KMS-11 (cell line): ENCODE measurements at regions not wholly inside any gene's neighbourhood (a gene's known extent, or its start where the extent isn't known, plus 50 kb on each side); places are given as distances from the start of the nearest gene placed in this dataset.

Source experiments
- H2AFZ ChIP-seq: fragments of 200-600 bp; sonication (generic); 2 replicates; pipeline ENCODE4 v1.6.1; 2016; ENCODE audit warnings: antibody characterized with exemption, mixed run types, low read depth
- H3K27ac ChIP-seq: fragments of 200-600 bp; sonication (generic); 2 replicates; pipeline ENCODE4 v1.6.1; 2016; ENCODE audit warnings: mild to moderate bottlenecking, mixed run types
- H3K27me3 ChIP-seq: fragments of 200-600 bp; sonication (generic); 2 replicates; pipeline ENCODE4 v1.6.1; 2017; ENCODE audit warnings: mild to moderate bottlenecking, low read depth, mixed run types, moderate library complexity; ENCODE audit not compliant: insufficient read depth
- H3K36me3 ChIP-seq: fragments of 200-600 bp; sonication (generic); 2 replicates; pipeline ENCODE4 v1.6.1; 2017; ENCODE audit warnings: mild to moderate bottlenecking, mixed run types; ENCODE audit not compliant: insufficient read depth
- H3K4me1 ChIP-seq: fragments of 200-600 bp; sonication (generic); 2 replicates; pipeline ENCODE4 v1.6.1; 2016; ENCODE audit warnings: mild to moderate bottlenecking, low read depth, mixed run types; ENCODE audit not compliant: poor library complexity, severe bottlenecking
- H3K4me2 ChIP-seq: fragments of 200-600 bp; sonication (generic); 2 replicates; pipeline ENCODE4 v1.7.0; 2016; ENCODE audit warnings: mild to moderate bottlenecking, mixed run types
- H3K4me3 ChIP-seq: fragments of 200-600 bp; sonication (generic); IDR thresholded peaks from 2 replicates; pipeline ENCODE4 v1.6.1; 2017; ENCODE audit warnings: low read depth, low read length, mixed read lengths; ENCODE audit not compliant: insufficient read depth
- H3K79me2 ChIP-seq: fragments of 200-600 bp; sonication (generic); 2 replicates; pipeline ENCODE4 v1.6.1; 2016; ENCODE audit warnings: low read depth, mixed run types; ENCODE audit not compliant: insufficient read depth
- H3K9ac ChIP-seq: fragments of 200-600 bp; sonication (generic); 2 replicates; pipeline ENCODE4 v1.6.1; 2016; ENCODE audit warnings: mild to moderate bottlenecking, mixed run types
- H4K20me1 ChIP-seq: fragments of 200-600 bp; sonication (generic); 2 replicates; pipeline ENCODE4 v1.6.1; 2016; ENCODE audit warnings: mild to moderate bottlenecking, mixed run types; ENCODE audit not compliant: insufficient read depth
- CTCF ChIP-seq: fragments of 200-600 bp; sonication (generic); conservative IDR thresholded peaks from 2 replicates; pipeline ENCODE4 v1.6.1; 2017; ENCODE audit warnings: low read depth, mild to moderate bottlenecking, antibody characterized with exemption, low read length, moderate library complexity, mixed read lengths

- TF ChIP-seq CTCF, result no peak
- no peak overlapping the region for H3K4me3 ChIP-seq
- H3K9ac ChIP-seq, result no peak overlapping the region
- H3K79me2 ChIP-seq, result no peaks in the 10 kb centered on the region
- H3K27me3 ChIP-seq, result no peaks in the 10 kb centered on the region
- no peaks in the 10 kb centered on the region for H3K36me3 ChIP-seq
- no peaks in the 10 kb centered on the region for H4K20me1 ChIP-seq
- H3K4me1 ChIP-seq, result peaks cover 5% of the 10 kb centered on the region
- H3K27ac ChIP-seq, result no peak overlapping the region
- H2AFZ ChIP-seq, result no peak overlapping the region
- no peak overlapping the region for H3K4me2 ChIP-seq
Observed at GRCh38 chr4:187179086-187180058, 455.7 kb upstream of the FAT1 start.

DNA sequence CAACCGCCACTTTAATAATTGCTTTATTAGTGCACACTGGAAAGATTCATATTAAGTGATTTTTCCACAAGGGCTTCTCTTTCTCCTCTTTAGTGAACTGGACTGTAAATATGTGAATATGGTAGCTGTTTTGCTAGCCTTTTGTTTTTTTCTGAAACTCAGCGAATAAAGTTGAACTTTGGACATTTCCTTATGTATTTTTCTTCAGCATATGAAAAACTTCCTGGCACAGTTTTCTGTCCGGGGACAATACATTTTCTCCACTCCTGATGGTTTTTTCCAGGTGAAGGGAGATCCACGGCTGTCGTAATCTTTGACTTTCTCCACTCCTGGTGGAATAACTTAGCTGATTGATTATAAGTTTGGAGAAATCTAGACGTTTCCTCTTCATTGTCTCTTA, 457.4 kb upstream of the FAT1 start:
- no peaks in the 10 kb centered on the region for H3K27me3 ChIP-seq
- no peak overlapping the region for H3K9ac ChIP-seq
- H3K36me3 ChIP-seq, result no peaks in the 10 kb centered on the region
- no peaks in the 10 kb centered on the region for H4K20me1 ChIP-seq
- no peak overlapping the region for H3K27ac ChIP-seq
- no peaks in the 10 kb centered on the region for H3K79me2 ChIP-seq
- no peak overlapping the region for H3K4me3 ChIP-seq
- no peak overlapping the region for H2AFZ ChIP-seq
- peaks cover 13% of the 10 kb centered on the region for H3K4me1 ChIP-seq
- TF ChIP-seq CTCF, result no peak
- H3K4me2 ChIP-seq, result no peak overlapping the region

DNA sequence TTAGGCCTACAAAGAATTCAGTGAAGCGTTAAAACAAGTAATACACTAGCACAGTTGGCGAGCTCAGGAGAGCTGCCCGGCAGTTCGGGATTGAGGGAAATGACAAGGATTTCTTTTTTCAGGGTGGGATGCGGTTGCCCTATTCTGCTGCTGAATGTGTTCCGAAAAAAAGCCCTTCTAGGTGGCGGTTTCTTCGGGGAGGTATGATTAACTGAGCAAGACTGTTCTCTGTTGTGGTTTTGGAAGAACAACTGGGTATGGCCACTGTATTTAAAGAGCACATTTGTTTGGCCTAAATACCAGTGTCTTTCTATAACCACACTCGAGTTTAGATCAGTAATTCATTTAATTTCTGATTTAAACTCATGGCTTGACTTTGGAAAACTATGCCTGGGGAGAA, 459.7 kb upstream of the FAT1 start:
- Histone ChIP-seq H3K36me3 (no peaks in the 10 kb centered on the region), H3K4me2 (peak overlapping the region; percentile 39; the same call in 1 of the 2 replicates), H3K9ac (no peak overlapping the region), H2AFZ (no peak overlapping the region), H3K4me3 (no peak overlapping the region), H3K79me2 (no peaks in the 10 kb centered on the region), H3K4me1 (peaks cover 13% of the 10 kb centered on the region), H3K27ac (no peak overlapping the region; the same call in 1 of the 2 replicates), H3K27me3 (no peaks in the 10 kb centered on the region), H4K20me1 (no peaks in the 10 kb centered on the region)
- no peak for TF ChIP-seq CTCF

DNA sequence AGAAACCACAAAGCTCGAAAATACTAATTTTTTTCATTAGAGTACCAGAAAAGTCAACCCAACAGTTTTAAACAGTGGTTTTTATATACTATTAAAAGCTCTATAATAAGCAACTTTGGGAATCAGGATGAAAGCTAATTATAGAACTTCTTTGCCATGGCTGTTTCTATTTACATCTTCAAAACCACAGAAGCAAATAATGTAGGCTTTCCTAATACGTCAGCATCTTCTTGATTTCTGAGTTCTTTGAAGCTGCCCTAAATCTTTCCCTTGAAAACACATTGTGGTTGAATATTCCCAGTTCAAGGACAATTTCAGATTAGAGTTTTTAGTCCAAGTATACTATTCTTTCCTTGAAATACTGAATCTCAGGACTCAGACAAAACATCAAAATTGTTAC, 460.2 kb upstream of the FAT1 start:
- TF ChIP-seq CTCF, result no peak
- Histone ChIP-seq H3K4me2 (peak overlapping the region; percentile 39; the same call in 1 of the 2 replicates), H3K27me3 (no peaks in the 10 kb centered on the region), H4K20me1 (no peaks in the 10 kb centered on the region), H3K9ac (no peak overlapping the region), H3K4me3 (no peak overlapping the region), H3K27ac (peak overlapping the region; percentile 21; the same call in 1 of the 2 replicates), H3K4me1 (peaks cover 13% of the 10 kb centered on the region), H2AFZ (no peak overlapping the region), H3K36me3 (no peaks in the 10 kb centered on the region), H3K79me2 (no peaks in the 10 kb centered on the region)
